Epidermal melanocyte (primary cell): ENCODE measurements at regions not wholly inside any gene's neighbourhood (a gene's known extent, or its start where the extent isn't known, plus 50 kb on each side); places are given as distances from the start of the nearest gene placed in this dataset.
"Not testable (repeated sequence)": the region's sequence is repeated elsewhere in the genome, so short reads cannot be mapped to it uniquely, and the experiment has no call there.

Experiments
- DNase-seq: peaks from one replicate; pipeline ENCODE4 v3.0.0; 2011; ENCODE audit warnings: low spot score; ENCODE audit not compliant: insufficient read length

GRCh38 chr16:85522842-85523601 is 90.1 kb upstream of the GSE1 start:
- DNase-seq: no peak

GRCh38 chr16:85523602-85524364 is 89.3 kb upstream of the GSE1 start:
- DNase-seq: no peak

- no peak for DNase-seq
These were observed 88.8 kb upstream of the GSE1 start for GRCh38 chr16:85524365-85524629.

- no peak for DNase-seq
These were observed 88.3 kb upstream of the GSE1 start for GRCh38 chr16:85524630-85525419.

- no peak for DNase-seq
These were observed 87.5 kb upstream of the GSE1 start for GRCh38 chr16:85525420-85526184.

GRCh38 chr16:85526185-85526974 is 86.7 kb upstream of the GSE1 start:
- no peak for DNase-seq

- DNase-seq: no peak
These were observed 85.9 kb upstream of the GSE1 start for GRCh38 chr16:85527042-85527766.

- DNase-seq: no peak
These were observed 85.3 kb upstream of the GSE1 start for GRCh38 chr16:85527767-85528297.

GRCh38 chr16:85528528-85529387 is 84.4 kb upstream of the GSE1 start:
- no peak for DNase-seq

GRCh38 chr16:85529489-85530369 is 83.4 kb upstream of the GSE1 start:
- no peak for DNase-seq

GRCh38 chr16:85530370-85530739 is 82.8 kb upstream of the GSE1 start:
- DNase-seq: no peak

- DNase-seq: no peak
These were observed 81.6 kb upstream of the GSE1 start for GRCh38 chr16:85531516-85531915.

GRCh38 chr16:85532147-85532546 is 81.0 kb upstream of the GSE1 start:
- DNase-seq: no peak

- not testable (repeated sequence) for DNase-seq
These were observed 79.5 kb upstream of the GSE1 start for GRCh38 chr16:85533593-85533992.

GRCh38 chr16:85534536-85535351 is 78.4 kb upstream of the GSE1 start:
- DNase-seq: no peak

- no peak for DNase-seq
These were observed 77.6 kb upstream of the GSE1 start for GRCh38 chr16:85535352-85536072.

GRCh38 chr16:85536073-85536410 is 77.1 kb upstream of the GSE1 start:
- no peak for DNase-seq
